IPS DF 6.9 (cell line): ENCODE measurements at regions not wholly inside any gene's neighbourhood (a gene's known extent, or its start where the extent isn't known, plus 50 kb on each side); places are given as distances from the start of the nearest gene placed in this dataset.
"Not testable (repeated sequence)": the region's sequence is repeated elsewhere in the genome, so short reads cannot be mapped to it uniquely, and the experiment has no call there.

ENCODE experiments used
- DNase-seq: peaks from one replicate; pipeline ENCODE4 v3.0.0-alpha.2; 2013; ENCODE audit warnings: low read depth, low spot score
- H3K27ac ChIP-seq: one replicate; pipeline ENCODE4 v1.5.1; 2013; ENCODE audit warnings: low read length, control low read depth
- H3K27me3 ChIP-seq: 2 replicates; pipeline ENCODE4 v1.6.1; 2013; ENCODE audit warnings: mild to moderate bottlenecking, low read length; ENCODE audit not compliant: control insufficient read depth, insufficient read depth
- H3K36me3 ChIP-seq: 2 replicates; pipeline ENCODE4 v1.6.1; 2013; ENCODE audit warnings: low read length; ENCODE audit not compliant: control insufficient read depth, insufficient read depth
- H3K4me1 ChIP-seq: 2 replicates; pipeline ENCODE4 v1.6.1; 2013; ENCODE audit warnings: low read length; ENCODE audit not compliant: control insufficient read depth, insufficient read depth
- H3K4me3 ChIP-seq: 2 replicates; pipeline ENCODE4 v1.5.1; 2013; ENCODE audit warnings: mild to moderate bottlenecking, low read length
- H3K9me3 ChIP-seq: 2 replicates; pipeline ENCODE4 v1.6.1; 2013; ENCODE audit warnings: low read length, inconsistent platforms; ENCODE audit not compliant: control insufficient read depth, insufficient read depth
- WGBS: extraction: QIAGEN DNeasy Blood & Tissue Kit; methylation state at CpG from one replicate; pipeline ENCODE4 v1.1.7; 2013; ENCODE audit warnings: mixed read lengths, missing lambda C conversion rate; ENCODE audit not compliant: insufficient read length, insufficient coverage; 5-methylcytosine and 5-hydroxymethylcytosine counted together

GRCh38 chr2:66185497-66186054, 249.3 kb upstream of the MEIS1 start:
- Histone ChIP-seq H3K9me3 (no peaks in the 10 kb centered on the region), H3K36me3 (no peaks in the 10 kb centered on the region), H3K27ac (no peak overlapping the region), H3K27me3 (no peaks in the 10 kb centered on the region), H3K4me3 (no peak overlapping the region), H3K4me1 (no peaks in the 10 kb centered on the region)
- no CpG with 5 or more reads among the region's 11 CpGs for WGBS
- no peak for DNase-seq

GRCh38 chr2:66177128-66177796, 257.7 kb upstream of the MEIS1 start:
- H3K9me3 ChIP-seq, H3K27ac ChIP-seq, H3K27me3 ChIP-seq, DNase-seq, H3K36me3 ChIP-seq, H3K4me1 ChIP-seq, H3K4me3 ChIP-seq: not testable (repeated sequence)
- no CpG with 5 or more reads among the region's 26 CpGs for WGBS

DNA sequence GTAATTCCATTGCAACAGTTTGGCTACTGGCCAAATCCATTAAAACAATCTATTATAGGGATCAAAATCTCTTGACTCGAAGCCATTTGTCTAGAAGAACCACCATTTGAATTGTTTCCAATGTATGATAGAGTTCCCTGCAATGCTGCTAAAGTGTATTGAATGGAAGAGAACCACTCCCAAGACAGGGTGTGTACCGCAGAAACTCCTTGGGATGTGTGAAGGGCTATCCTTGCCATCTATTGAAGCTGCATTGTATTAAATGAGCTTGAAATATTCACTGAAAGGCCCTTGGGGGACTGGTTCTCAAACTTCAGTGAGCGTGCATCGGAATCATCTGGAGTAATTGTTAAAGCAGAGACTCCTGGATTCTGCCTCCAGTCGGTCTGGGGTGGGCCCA, 260.4 kb upstream of the MEIS1 start:
- Histone ChIP-seq H3K4me3 (no peak overlapping the region), H3K27me3 (no peaks in the 10 kb centered on the region), H3K27ac (no peak overlapping the region), H3K4me1 (no peaks in the 10 kb centered on the region; the same call in 1 of the 2 replicates), H3K9me3 (no peaks in the 10 kb centered on the region; the same call in 1 of the 2 replicates), H3K36me3 (no peaks in the 10 kb centered on the region)
- DNase-seq = no peak
- WGBS = no CpG with 5 or more reads among the region's 5 CpGs

GRCh38 chr2:66173645-66174044, 261.3 kb upstream of the MEIS1 start:
- Histone ChIP-seq H3K9me3 (no peaks in the 10 kb centered on the region; the same call in 1 of the 2 replicates), H3K4me1 (no peaks in the 10 kb centered on the region; the same call in 1 of the 2 replicates), H3K36me3 (no peaks in the 10 kb centered on the region), H3K4me3 (no peak overlapping the region), H3K27me3 (no peaks in the 10 kb centered on the region), H3K27ac (no peak overlapping the region)
- no peak for DNase-seq
- WGBS = no CpG with 5 or more reads among the region's 1 CpG

GRCh38 chr2:66171530-66171929, 263.4 kb upstream of the MEIS1 start:
- WGBS = no CpG with 5 or more reads among the region's 5 CpGs
- Histone ChIP-seq H3K9me3 (no peaks in the 10 kb centered on the region; the same call in 1 of the 2 replicates), H3K27me3 (no peaks in the 10 kb centered on the region)

GRCh38 chr2:66170744-66171330, 264.1 kb upstream of the MEIS1 start:
- Histone ChIP-seq H3K4me1 (no peaks in the 10 kb centered on the region), H3K4me3 (no peak overlapping the region), H3K36me3 (no peaks in the 10 kb centered on the region), H3K27me3 (no peaks in the 10 kb centered on the region), H3K27ac (no peak overlapping the region), H3K9me3 (no peaks in the 10 kb centered on the region)
- WGBS = no CpG with 5 or more reads among the region's 6 CpGs
- no peak for DNase-seq

More at GRCh38 chr2:66171530-66171929, 263.4 kb upstream of the MEIS1 start:
- no peaks in the 10 kb centered on the region for H3K36me3 ChIP-seq
- H3K4me1 ChIP-seq = no peaks in the 10 kb centered on the region
- H3K4me3 ChIP-seq = no peak overlapping the region
- no peak for DNase-seq
- H3K27ac ChIP-seq = no peak overlapping the region

DNA sequence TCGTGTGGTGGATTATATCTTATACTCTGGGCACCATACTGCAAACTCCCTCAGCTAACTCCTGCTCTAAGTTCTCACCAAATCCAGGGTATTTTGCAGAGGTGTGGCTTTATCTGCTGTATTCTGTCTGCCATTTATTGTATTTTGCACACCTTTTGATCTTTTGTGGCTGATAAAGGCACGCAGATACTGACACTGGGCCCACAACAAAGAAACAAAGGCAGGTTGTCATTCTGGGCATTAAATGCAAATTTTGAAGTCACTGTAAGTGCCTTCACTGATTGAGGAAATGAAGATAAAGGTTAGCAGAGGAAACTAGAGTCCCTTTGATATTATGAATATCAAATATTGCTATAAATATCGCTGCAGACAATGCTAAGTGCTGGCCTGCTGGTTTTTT, 265.8 kb upstream of the MEIS1 start:
- no CpG with 5 or more reads among the region's 3 CpGs for WGBS
- H3K9me3 ChIP-seq = no peaks in the 10 kb centered on the region
- DNase-seq = no peak

GRCh38 chr2:66164470-66164869, 270.5 kb upstream of the MEIS1 start:
- Histone ChIP-seq H3K36me3 (no peaks in the 10 kb centered on the region), H3K27me3 (no peaks in the 10 kb centered on the region), H3K4me1 (no peaks in the 10 kb centered on the region), H3K27ac (no peak overlapping the region), H3K4me3 (no peak overlapping the region), H3K9me3 (no peaks in the 10 kb centered on the region)
- 100% methylated on average over 2 of the region's 4 CpGs for WGBS
- DNase-seq = no peak

More for the DNA sequence above, 265.8 kb upstream of the MEIS1 start:
- no peak overlapping the region for H3K27ac ChIP-seq
- H3K4me3 ChIP-seq = no peak overlapping the region
- H3K4me1 ChIP-seq = no peaks in the 10 kb centered on the region
- H3K36me3 ChIP-seq = no peaks in the 10 kb centered on the region
- no peaks in the 10 kb centered on the region for H3K27me3 ChIP-seq

DNA sequence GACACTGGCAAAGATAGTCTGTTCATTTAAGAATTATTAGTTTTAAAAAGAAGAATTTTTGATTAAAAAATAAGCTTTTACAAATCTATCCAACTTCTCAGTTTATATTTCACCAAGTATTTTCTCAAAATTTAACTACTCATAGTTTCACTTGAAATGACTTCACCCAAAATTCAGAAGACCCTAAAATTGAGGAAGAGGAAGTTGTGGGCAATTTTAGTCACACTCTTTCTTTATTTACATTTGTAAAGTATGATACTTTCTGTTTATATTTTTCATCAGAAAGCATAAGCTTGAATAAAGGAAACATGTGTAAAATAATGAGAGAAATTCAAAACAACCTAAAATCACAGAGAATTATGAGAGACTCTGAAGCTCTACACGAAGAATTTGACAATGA, 278.8 kb upstream of the MEIS1 start:
- Histone ChIP-seq H3K27me3 (no peaks in the 10 kb centered on the region), H3K36me3 (no peaks in the 10 kb centered on the region), H3K4me1 (no peaks in the 10 kb centered on the region; the same call in 1 of the 2 replicates), H3K27ac (no peak overlapping the region), H3K9me3 (no peaks in the 10 kb centered on the region), H3K4me3 (no peak overlapping the region)
- WGBS = no CpG with 5 or more reads among the region's 1 CpG
- DNase-seq = no peak

DNA sequence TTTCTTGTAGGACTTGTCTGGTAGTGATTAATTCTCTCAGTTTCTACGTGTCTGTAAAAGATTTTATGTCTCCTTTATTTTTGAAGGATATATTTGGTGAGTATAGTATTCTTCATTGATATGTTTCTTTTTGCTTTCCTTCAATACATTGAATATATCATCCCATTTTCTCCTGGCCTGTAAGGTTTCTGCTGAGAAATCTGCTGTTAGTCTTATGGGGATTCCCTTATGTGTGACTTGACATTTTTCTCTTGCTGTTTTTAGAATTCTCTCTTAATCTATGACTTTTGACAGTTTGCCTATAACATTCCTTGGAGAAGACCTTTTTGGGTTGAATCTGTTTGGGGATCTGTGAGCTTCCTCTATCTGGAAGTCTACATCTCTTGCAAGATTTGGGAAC, 281.0 kb upstream of the MEIS1 start:
- Histone ChIP-seq H3K27ac (no peak overlapping the region), H3K4me3 (no peak overlapping the region), H3K9me3 (no peaks in the 10 kb centered on the region), H3K4me1 (no peaks in the 10 kb centered on the region; the same call in 1 of the 2 replicates), H3K36me3 (no peaks in the 10 kb centered on the region), H3K27me3 (no peaks in the 10 kb centered on the region)
- DNase-seq = no peak
- no CpG with 5 or more reads among the region's 1 CpG for WGBS
